Gastrocnemius medialis (tissue), 4 donors: ENCODE measurements at regions not wholly inside any gene's neighbourhood (a gene's known extent, or its start where the extent isn't known, plus 50 kb on each side); places are given as distances from the start of the nearest gene placed in this dataset.

Experiments used
- POLR2A ChIP-seq, 2 donors: fragments of 450-650 bp; IDR thresholded peaks; one replicate each; pipeline ENCODE4 v1.6.1; 2017; ENCODE audit warnings: antibody characterized with exemption in 2 of 2, mild to moderate bottlenecking in 2 of 2, moderate library complexity in 2 of 2
- TF ChIP-seq, protein P1 (sequence below), 5 experiments: fragments of 450-650 bp in 3 of 5; fragments of 200-600 bp in 2 of 5; sonication (generic) in 2 of 5; IDR thresholded peaks in 4 of 5; conservative IDR thresholded peaks in 1 of 5; 1 replicate in 4 of 5; 2 replicates in 1 of 5; pipeline ENCODE4 v1.5.1; 2016 to 2019; ENCODE audit warnings: antibody characterized with exemption in 5 of 5, mild to moderate bottlenecking in 3 of 5, moderate library complexity in 3 of 5

DNA sequence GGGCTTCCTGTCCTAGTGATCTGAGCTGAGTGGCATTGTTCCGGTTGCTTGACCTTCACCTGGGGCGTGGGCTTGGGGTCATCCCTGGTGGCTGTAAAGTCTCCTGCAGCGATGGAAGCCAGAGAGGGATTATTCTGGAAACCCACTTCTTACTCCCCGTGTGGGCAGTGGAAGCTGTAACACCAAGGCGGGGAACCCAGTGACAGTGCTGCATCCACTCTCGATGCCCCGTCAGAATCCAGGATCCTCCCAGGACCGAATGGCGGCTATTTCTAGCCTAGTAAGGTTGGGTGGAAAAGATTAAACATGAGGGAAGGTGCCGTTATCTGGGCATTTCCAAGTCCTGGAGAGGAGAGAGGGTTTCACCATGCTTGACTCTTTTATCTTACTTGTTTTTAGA lies 280.6 kb downstream of the ZNF536 start:
- TF ChIP-seq, protein P1, sequence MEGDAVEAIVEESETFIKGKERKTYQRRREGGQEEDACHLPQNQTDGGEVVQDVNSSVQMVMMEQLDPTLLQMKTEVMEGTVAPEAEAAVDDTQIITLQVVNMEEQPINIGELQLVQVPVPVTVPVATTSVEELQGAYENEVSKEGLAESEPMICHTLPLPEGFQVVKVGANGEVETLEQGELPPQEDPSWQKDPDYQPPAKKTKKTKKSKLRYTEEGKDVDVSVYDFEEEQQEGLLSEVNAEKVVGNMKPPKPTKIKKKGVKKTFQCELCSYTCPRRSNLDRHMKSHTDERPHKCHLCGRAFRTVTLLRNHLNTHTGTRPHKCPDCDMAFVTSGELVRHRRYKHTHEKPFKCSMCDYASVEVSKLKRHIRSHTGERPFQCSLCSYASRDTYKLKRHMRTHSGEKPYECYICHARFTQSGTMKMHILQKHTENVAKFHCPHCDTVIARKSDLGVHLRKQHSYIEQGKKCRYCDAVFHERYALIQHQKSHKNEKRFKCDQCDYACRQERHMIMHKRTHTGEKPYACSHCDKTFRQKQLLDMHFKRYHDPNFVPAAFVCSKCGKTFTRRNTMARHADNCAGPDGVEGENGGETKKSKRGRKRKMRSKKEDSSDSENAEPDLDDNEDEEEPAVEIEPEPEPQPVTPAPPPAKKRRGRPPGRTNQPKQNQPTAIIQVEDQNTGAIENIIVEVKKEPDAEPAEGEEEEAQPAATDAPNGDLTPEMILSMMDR (IDR thresholded peaks at IDR 0.05 in 4 of 5, conservative IDR thresholded peaks at IDR 0.05 in 1 of 5): no peak
- no peak for TF ChIP-seq POLR2A (IDR thresholded peaks at IDR 0.05)
